ENCODE measurements at regions not wholly inside any gene's neighbourhood (a gene's known extent, or its start where the extent isn't known, plus 50 kb on each side); places are given as distances from the start of the nearest gene placed in this dataset.

DNA sequence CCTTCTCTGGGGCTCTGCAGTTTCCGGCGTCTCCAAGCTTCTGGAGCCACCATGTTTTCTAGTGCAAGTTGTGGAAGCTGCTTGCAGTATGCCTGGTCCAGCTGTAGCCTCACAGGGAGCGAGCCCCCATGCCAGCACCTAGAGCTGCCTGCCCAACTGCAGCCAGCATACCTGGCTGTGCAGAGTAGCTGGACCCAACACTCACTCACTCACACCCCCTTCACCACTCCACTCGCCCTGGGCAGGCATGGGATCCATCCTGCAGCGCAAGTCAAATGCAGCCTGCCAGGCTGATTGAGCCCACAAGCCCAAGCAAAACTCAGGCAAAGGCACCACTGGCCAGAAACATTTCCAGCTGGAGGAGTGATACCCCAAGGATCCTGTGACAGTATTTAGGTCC is 797.3 kb downstream of the SLC16A7 start:
- no peak overlapping the region for H3K9ac ChIP-seq (ENCODE audit: low read depth in 2 of 2, low read length in 2 of 2)
- H3K4me3 ChIP-seq = no peak overlapping the region
- no peaks in the 10 kb centered on the region for H3K9me3 ChIP-seq
- intact Hi-C loops (cut with DNase I) = no loop called here
- H3K27ac ChIP-seq = no peak overlapping the region
- TF ChIP-seq, protein P1, sequence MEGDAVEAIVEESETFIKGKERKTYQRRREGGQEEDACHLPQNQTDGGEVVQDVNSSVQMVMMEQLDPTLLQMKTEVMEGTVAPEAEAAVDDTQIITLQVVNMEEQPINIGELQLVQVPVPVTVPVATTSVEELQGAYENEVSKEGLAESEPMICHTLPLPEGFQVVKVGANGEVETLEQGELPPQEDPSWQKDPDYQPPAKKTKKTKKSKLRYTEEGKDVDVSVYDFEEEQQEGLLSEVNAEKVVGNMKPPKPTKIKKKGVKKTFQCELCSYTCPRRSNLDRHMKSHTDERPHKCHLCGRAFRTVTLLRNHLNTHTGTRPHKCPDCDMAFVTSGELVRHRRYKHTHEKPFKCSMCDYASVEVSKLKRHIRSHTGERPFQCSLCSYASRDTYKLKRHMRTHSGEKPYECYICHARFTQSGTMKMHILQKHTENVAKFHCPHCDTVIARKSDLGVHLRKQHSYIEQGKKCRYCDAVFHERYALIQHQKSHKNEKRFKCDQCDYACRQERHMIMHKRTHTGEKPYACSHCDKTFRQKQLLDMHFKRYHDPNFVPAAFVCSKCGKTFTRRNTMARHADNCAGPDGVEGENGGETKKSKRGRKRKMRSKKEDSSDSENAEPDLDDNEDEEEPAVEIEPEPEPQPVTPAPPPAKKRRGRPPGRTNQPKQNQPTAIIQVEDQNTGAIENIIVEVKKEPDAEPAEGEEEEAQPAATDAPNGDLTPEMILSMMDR (IDR thresholded peaks at IDR 0.05) = no peak
- no peaks in the 10 kb centered on the region for H3K4me1 ChIP-seq
- no peaks in the 10 kb centered on the region for H3K36me3 ChIP-seq
- no peak for DNase-seq
- H3K27me3 ChIP-seq = no peaks in the 10 kb centered on the region

DNA sequence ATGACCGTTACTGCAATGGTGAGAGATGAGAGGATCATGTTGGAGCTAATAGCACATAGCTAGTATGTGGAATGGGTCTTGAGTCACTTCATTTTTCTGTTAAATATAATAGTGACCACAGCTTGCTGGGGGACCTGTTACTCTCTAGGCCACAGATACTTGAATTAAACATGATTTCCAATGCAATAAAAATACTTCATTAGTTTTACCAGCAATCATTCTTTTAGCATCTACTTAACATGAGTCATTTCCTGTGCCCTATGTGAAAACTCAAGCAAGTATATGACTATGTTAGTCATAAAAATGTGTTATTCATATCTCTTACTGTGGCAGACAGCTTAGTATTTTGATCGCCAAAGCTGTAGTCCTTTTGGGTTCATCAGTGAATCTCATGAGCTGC is 798.8 kb downstream of the SLC16A7 start:
- DNase-seq = no peak
- intact Hi-C loops (cut with DNase I) = no loop called here
- H3K27ac ChIP-seq = no peak overlapping the region
- H3K4me3 ChIP-seq = no peak overlapping the region
- TF ChIP-seq, protein P1 (IDR thresholded peaks at IDR 0.05) = no peak
- H3K9me3 ChIP-seq = no peaks in the 10 kb centered on the region
- H3K27me3 ChIP-seq = no peaks in the 10 kb centered on the region
- no peak overlapping the region for H3K9ac ChIP-seq (ENCODE audit: low read depth in 2 of 2, low read length in 2 of 2)
- H3K36me3 ChIP-seq = no peaks in the 10 kb centered on the region
- no peaks in the 10 kb centered on the region for H3K4me1 ChIP-seq

DNA sequence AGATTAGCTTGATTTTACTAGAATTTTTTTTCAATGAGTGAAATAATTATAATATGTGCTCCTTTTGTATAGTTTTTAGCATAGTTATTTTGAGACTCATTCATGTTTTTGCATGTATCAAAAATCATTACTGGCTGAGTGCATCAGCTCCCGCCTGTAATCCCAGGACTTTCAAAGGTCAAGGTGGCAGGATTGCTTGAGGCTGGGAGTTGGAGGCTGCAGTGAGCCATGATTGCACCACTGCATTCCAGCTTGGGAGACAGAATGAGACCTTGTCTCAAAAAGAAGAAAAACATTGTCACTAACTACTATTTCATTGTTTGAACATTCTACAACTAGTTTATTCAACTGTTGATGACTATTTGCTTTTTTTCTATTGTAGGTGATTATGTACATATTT is 802.7 kb downstream of the SLC16A7 start:
- TF ChIP-seq, protein P1 (IDR thresholded peaks at IDR 0.05) = no peak
- Histone ChIP-seq H3K4me1 (no peaks in the 10 kb centered on the region), H3K9ac (ENCODE audit: low read depth in 2 of 2, low read length in 2 of 2) (no peak overlapping the region), H3K4me3 (no peak overlapping the region), H3K36me3 (no peaks in the 10 kb centered on the region), H3K9me3 (no peaks in the 10 kb centered on the region), H3K27me3 (no peaks in the 10 kb centered on the region), H3K27ac (no peak overlapping the region)
- intact Hi-C loops (cut with DNase I) = no loop called here
- no peak for DNase-seq

DNA sequence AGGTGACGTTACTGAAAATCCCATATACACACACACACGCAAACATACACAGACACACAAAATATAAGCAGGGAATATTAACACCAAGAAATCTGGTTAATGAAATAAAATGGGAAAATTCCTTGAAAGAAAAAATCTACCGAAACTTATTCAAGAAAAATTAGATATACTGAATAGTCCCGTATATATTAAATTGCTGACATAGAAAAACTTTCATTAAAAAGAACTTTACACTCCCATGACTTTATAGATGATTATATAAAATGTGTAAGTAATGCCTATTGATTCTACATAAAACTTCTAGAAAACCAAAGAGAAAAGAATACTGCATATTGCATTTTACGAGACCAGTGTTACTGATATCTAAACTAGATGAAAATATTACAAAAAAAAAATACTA is 803.2 kb downstream of the SLC16A7 start:
- Histone ChIP-seq H3K36me3 (no peaks in the 10 kb centered on the region), H3K27me3 (no peaks in the 10 kb centered on the region), H3K4me1 (no peaks in the 10 kb centered on the region), H3K4me3 (no peak overlapping the region), H3K9ac (ENCODE audit: low read depth in 2 of 2, low read length in 2 of 2) (no peak overlapping the region), H3K9me3 (no peaks in the 10 kb centered on the region), H3K27ac (no peak overlapping the region)
- DNase-seq = no peak
- intact Hi-C loops (cut with DNase I) = no loop called here
- TF ChIP-seq, protein P1 (IDR thresholded peaks at IDR 0.05) = no peak

DNA sequence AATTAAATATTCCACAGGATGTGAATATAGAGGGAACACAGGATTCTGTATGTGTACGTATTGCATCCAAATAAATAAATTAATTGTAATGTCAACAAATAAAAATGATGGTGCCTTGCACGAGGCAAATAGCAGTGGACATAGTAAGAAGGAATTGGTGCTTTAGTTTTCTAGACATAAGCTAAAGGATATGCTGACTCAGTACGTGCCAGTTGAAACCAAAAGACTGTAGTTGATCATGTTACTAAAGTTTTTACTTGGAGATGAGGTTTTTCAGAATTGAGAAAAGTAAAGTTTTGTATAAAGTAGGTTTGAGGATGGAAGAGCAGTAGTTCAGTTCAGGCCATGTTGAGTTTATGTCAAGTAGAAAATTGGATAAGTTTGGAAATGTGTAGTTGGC is 807.2 kb downstream of the SLC16A7 start:
- intact Hi-C loops (cut with DNase I) = no loop called here

More for the DNA sequence above, 807.2 kb downstream of the SLC16A7 start:
- H3K9ac ChIP-seq (ENCODE audit: low read depth in 2 of 2, low read length in 2 of 2) = no peak overlapping the region
- no peak overlapping the region for H3K4me3 ChIP-seq
- DNase-seq = no peak
- H3K9me3 ChIP-seq = no peaks in the 10 kb centered on the region
- no peaks in the 10 kb centered on the region for H3K4me1 ChIP-seq
- no peaks in the 10 kb centered on the region for H3K27me3 ChIP-seq
- H3K36me3 ChIP-seq = no peaks in the 10 kb centered on the region
- TF ChIP-seq, protein P1 (IDR thresholded peaks at IDR 0.05) = no peak
- H3K27ac ChIP-seq = no peak overlapping the region

Measured in colonic mucosa (tissue), 4 donors.